ENCODE measurements at regions not wholly inside any gene's neighbourhood (a gene's known extent, or its start where the extent isn't known, plus 50 kb on each side); places are given as distances from the start of the nearest gene placed in this dataset.
"Not testable (repeated sequence)": the region's sequence is repeated elsewhere in the genome, so short reads cannot be mapped to it uniquely, and the experiment has no call there.

DNA sequence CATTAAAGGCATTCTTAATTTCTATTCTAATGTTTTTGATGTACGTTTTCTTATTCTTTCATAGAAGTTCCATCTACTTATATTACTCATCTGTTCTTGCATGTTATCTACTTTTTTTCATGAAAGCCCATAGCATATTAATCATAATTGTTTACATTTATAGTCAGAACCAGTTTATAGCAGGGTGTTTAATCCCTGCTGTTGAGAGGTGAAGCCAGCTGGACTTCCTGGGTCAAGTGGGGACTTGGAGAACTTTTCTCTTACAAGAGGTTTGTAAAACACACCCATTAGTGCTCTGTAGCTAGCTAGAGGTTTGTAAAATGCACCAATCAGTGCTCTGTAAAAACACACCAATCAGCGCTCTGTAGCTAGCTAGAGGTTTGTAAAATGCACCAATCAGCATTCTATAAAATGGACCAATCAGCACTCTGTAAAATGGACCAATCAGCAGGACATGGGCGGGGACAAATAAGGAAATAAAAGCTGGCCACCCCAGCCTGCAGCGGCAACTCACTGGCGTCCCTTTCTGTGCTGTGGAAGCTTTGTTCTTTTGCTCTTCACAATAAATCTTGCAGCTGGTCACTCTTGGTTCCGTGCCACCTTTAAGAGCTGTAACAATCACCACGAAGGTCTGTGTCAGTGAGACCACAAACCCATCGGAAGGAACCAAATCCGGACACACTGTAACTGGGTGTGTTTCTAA, 120.6 kb downstream of the TANC2 start:
- H3K79me2 ChIP-seq (ENCODE audit: insufficient read depth, low read length): no peaks in the 10 kb centered on the region
- H3K4me3 ChIP-seq (ENCODE audit: insufficient read depth, low read length, poor library complexity, severe bottlenecking): no peak overlapping the region
- H3K9me3 ChIP-seq (ENCODE audit: insufficient read depth, low read length): 0 out of 2 replicates have a peak, but pooled peaks cover 5% of the 10 kb centered on the region
- TF ChIP-seq EZH2phosphoT487 (conservative IDR thresholded peaks at IDR 0.05; ENCODE audit: low read length): no peak
- TF ChIP-seq, protein P1, sequence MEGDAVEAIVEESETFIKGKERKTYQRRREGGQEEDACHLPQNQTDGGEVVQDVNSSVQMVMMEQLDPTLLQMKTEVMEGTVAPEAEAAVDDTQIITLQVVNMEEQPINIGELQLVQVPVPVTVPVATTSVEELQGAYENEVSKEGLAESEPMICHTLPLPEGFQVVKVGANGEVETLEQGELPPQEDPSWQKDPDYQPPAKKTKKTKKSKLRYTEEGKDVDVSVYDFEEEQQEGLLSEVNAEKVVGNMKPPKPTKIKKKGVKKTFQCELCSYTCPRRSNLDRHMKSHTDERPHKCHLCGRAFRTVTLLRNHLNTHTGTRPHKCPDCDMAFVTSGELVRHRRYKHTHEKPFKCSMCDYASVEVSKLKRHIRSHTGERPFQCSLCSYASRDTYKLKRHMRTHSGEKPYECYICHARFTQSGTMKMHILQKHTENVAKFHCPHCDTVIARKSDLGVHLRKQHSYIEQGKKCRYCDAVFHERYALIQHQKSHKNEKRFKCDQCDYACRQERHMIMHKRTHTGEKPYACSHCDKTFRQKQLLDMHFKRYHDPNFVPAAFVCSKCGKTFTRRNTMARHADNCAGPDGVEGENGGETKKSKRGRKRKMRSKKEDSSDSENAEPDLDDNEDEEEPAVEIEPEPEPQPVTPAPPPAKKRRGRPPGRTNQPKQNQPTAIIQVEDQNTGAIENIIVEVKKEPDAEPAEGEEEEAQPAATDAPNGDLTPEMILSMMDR (IDR thresholded peaks at IDR 0.05; ENCODE audit: insufficient read depth, low read length, poor library complexity, severe bottlenecking): no peak
- no peaks in the 10 kb centered on the region for H4K20me1 ChIP-seq (ENCODE audit: low read depth, low read length)
- no peak overlapping the region for H3K9ac ChIP-seq (ENCODE audit: low read length)
- H3K9me2 ChIP-seq (replicated peaks; ENCODE audit: insufficient read depth, low read length): no peaks in the 10 kb centered on the region
- H3K36me3 ChIP-seq (ENCODE audit: low read length): no peaks in the 10 kb centered on the region
- H2AFZ ChIP-seq (ENCODE audit: low read depth, low read length, severe bottlenecking): no peak overlapping the region
- H3F3A ChIP-seq (ENCODE audit: insufficient read depth): no peaks in the 10 kb centered on the region
- no peak overlapping the region for H3K4me2 ChIP-seq (ENCODE audit: low read depth, low read length, poor library complexity, severe bottlenecking)
- no peak overlapping the region for H3K27ac ChIP-seq (ENCODE audit: low read depth, low read length)
- no peaks in the 10 kb centered on the region for H3K27me3 ChIP-seq (ENCODE audit: low read length)

DNA sequence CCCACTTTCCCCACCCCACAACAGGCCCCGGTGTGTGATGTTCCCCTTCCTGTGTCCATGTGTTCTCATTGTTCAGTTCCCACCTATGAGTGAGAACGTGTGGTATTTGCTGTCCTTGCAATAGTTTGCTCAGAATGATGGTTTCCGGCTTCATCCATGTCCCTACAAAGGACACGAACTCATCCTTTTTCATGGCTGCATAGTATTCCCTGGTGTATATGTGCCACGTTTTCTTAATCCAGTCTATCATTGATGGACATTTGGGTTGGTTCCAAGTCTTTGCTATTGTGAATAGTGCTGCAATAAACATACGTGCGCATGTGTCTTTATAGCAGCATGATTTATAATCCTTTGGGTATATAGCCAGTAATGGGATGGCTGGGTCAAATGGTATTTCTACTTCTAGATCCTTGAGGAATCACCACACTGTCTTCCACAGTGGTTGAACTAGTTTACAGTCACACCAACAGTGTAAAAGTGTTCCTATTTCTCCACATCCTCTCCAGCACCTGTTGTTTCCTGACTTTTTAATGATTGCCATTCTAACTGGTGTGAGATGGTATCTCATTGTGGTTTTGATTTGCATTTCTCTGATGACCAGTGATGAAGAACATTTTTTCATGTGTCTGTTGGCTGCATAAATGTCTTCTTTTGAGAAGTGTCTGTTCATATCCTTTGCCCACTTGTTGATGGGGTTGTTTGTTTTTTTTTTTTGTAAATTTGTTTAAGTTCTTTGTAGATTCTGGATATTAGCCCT, 124.5 kb downstream of the TANC2 start:
- H3F3A ChIP-seq (ENCODE audit: insufficient read depth); H3K4me2 ChIP-seq (ENCODE audit: low read depth, low read length, poor library complexity, severe bottlenecking); H3K79me2 ChIP-seq (ENCODE audit: insufficient read depth, low read length); H2AFZ ChIP-seq (ENCODE audit: low read depth, low read length, severe bottlenecking); H3K9ac ChIP-seq (ENCODE audit: low read length); H3K9me3 ChIP-seq (ENCODE audit: insufficient read depth, low read length); H3K4me3 ChIP-seq (ENCODE audit: insufficient read depth, low read length, poor library complexity, severe bottlenecking); H3K9me2 ChIP-seq (replicated peaks; ENCODE audit: insufficient read depth, low read length); H4K20me1 ChIP-seq (ENCODE audit: low read depth, low read length); H3K36me3 ChIP-seq (ENCODE audit: low read length); H3K27me3 ChIP-seq (ENCODE audit: low read length); H3K27ac ChIP-seq (ENCODE audit: low read depth, low read length): not testable (repeated sequence)

DNA sequence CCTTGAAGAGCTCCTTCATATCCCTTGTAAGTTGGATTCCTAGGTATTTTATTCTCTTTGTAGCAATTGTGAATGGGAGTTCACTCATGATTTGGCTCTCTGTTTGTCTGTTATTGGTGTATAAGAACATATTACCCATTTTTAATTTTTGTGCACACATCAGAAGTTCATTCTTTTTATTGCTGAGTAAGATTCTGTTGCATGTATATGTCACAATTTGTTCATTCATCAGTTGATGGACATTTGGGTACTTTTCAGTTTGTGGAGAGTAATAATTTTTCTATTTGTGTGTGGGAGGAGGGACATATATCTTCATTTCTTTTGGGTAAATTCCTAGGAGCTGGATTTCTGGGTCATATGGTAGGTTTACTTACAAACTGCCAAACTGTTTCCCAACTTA, 125.9 kb downstream of the TANC2 start:
- H3K9ac ChIP-seq (ENCODE audit: low read length); H3K36me3 ChIP-seq (ENCODE audit: low read length); H3K4me3 ChIP-seq (ENCODE audit: insufficient read depth, low read length, poor library complexity, severe bottlenecking); H3K27ac ChIP-seq (ENCODE audit: low read depth, low read length); H4K20me1 ChIP-seq (ENCODE audit: low read depth, low read length); H3K9me3 ChIP-seq (ENCODE audit: insufficient read depth, low read length); H3K27me3 ChIP-seq (ENCODE audit: low read length); H3K4me2 ChIP-seq (ENCODE audit: low read depth, low read length, poor library complexity, severe bottlenecking); H2AFZ ChIP-seq (ENCODE audit: low read depth, low read length, severe bottlenecking); H3K9me2 ChIP-seq (replicated peaks; ENCODE audit: insufficient read depth, low read length); H3K79me2 ChIP-seq (ENCODE audit: insufficient read depth, low read length); H3F3A ChIP-seq (ENCODE audit: insufficient read depth): not testable (repeated sequence)

DNA sequence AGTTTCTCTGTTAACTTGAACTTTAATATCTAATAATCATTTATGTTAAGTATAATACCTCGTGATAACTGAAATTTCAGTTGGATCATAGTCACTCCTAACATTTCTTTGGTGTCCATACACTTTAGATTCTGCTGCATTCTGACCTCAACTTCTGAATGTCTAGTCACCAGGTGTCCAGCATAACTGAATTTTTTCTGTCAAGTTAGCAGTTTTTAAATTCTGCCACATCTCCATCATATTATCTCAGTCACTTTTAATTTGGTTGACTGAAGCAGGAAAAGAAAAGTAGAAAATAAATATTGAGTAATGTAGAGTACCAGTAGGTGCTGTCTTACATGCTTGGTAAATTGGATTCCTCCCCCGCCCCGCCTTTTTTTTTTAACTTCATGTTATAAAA, 128.6 kb downstream of the TANC2 start:
- no peak overlapping the region for H3K27ac ChIP-seq (ENCODE audit: low read depth, low read length)
- TF ChIP-seq, protein P1 (IDR thresholded peaks at IDR 0.05; ENCODE audit: insufficient read depth, low read length, poor library complexity, severe bottlenecking): no peak
- TF ChIP-seq EZH2phosphoT487 (conservative IDR thresholded peaks at IDR 0.05; ENCODE audit: low read length): no peak

More for the DNA sequence above, 128.6 kb downstream of the TANC2 start:
- Histone ChIP-seq H3K36me3 (ENCODE audit: low read length) (no peaks in the 10 kb centered on the region), H3F3A (ENCODE audit: insufficient read depth) (no peaks in the 10 kb centered on the region), H4K20me1 (ENCODE audit: low read depth, low read length) (no peaks in the 10 kb centered on the region), H3K4me3 (ENCODE audit: insufficient read depth, low read length, poor library complexity, severe bottlenecking) (no peak overlapping the region), H2AFZ (ENCODE audit: low read depth, low read length, severe bottlenecking) (no peak overlapping the region), H3K79me2 (ENCODE audit: insufficient read depth, low read length) (no peaks in the 10 kb centered on the region), H3K9me3 (ENCODE audit: insufficient read depth, low read length) (no peaks in the 10 kb centered on the region), H3K4me2 (ENCODE audit: low read depth, low read length, poor library complexity, severe bottlenecking) (no peak overlapping the region), H3K9me2 (replicated peaks; ENCODE audit: insufficient read depth, low read length) (no peaks in the 10 kb centered on the region), H3K9ac (ENCODE audit: low read length) (no peak overlapping the region), H3K27me3 (ENCODE audit: low read length) (no peaks in the 10 kb centered on the region)
